Memory B cell (primary cell): ENCODE measurements at regions not wholly inside any gene's neighbourhood (a gene's known extent, or its start where the extent isn't known, plus 50 kb on each side); places are given as distances from the start of the nearest gene placed in this dataset.
A peak's percentile ranks its signal among the peaks of the same experiment; 100 is the strongest.

Experiments
- ATAC-seq: fragments of 150-1000 bp; cut with Tn5 transposase; 2 replicates; pipeline ENCODE4 v1.10.0; 2021; ENCODE audit warnings: low read depth, mild to moderate bottlenecking, moderate library complexity
- DNase-seq, 2 donors: peaks; one replicate each; pipeline ENCODE4 v3.0.0; 2022; ENCODE audit warnings: low spot score in 2 of 2
- H3K27ac Mint-ChIP-seq: one replicate; pipeline ENCODE4 v1.8.0; 2022; ENCODE audit warnings: mild to moderate bottlenecking, moderate library complexity, mixed read lengths
- H3K27me3 Mint-ChIP-seq: one replicate; pipeline ENCODE4 v1.8.0; 2022; ENCODE audit warnings: mixed read lengths
- H3K36me3 Mint-ChIP-seq: one replicate; pipeline ENCODE4 v1.8.0; 2022; ENCODE audit warnings: mild to moderate bottlenecking, mixed read lengths
- H3K4me1 Mint-ChIP-seq: one replicate; pipeline ENCODE4 v1.8.0; 2022; ENCODE audit warnings: mixed read lengths
- H3K4me3 Mint-ChIP-seq: one replicate; pipeline ENCODE4 v1.8.0; 2022; ENCODE audit warnings: mild to moderate bottlenecking, moderate library complexity, mixed read lengths
- H3K9me3 Mint-ChIP-seq: one replicate; pipeline ENCODE4 v1.8.0; 2022; ENCODE audit warnings: mixed read lengths

DNA sequence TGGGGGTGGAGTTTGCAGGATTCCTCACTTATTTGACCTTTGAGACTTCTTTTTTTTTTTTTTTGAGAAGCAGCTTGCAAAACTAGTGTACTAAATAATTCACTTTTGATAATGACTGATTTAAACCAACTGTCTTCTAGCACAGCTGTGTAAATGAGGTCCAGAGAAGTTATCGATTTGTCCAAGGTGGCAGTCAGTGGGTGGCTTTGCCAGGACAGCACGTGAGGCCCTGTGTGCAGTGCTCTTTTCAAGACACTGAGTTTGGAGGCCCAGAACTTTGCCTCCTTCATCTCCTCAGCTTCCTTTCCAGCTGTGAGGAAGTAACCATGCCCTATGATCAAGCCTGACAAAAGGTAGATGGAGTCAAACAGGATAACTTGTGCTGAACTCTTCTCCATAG, 92.9 kb upstream of the LCLAT1 start:
- ATAC-seq (no peak), DNase-seq (no peak)
- no peaks in the 10 kb centered on the region for H3K36me3 Mint-ChIP-seq
- H3K27ac Mint-ChIP-seq = no peak overlapping the region
- peaks cover 4% of the 10 kb centered on the region for H3K4me1 Mint-ChIP-seq
- no peaks in the 10 kb centered on the region for H3K27me3 Mint-ChIP-seq
- no peaks in the 10 kb centered on the region for H3K9me3 Mint-ChIP-seq
- H3K4me3 Mint-ChIP-seq = no peak overlapping the region

DNA sequence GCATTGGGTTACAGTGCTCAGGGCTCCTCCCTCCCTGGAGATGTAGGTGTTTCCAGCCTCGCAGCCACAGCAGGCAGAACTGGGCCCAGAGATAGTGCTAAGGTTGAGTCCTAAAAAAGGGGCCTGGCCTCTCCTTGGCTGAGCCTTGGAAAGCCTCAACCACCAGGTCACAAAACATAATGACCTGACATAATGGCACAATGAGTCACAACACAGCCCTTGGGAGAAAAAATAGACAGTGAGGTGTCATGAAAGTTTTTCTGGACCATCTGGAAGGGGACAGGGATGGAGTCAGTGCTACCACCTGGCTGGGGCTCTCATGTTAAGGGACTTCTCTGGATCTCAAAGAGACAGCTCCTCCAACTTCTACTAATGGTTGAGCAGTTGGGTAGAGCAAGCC, 92.4 kb upstream of the LCLAT1 start:
- H3K4me3 Mint-ChIP-seq = no peak overlapping the region
- no peaks in the 10 kb centered on the region for H3K9me3 Mint-ChIP-seq
- ATAC-seq (no peak), DNase-seq (no peak)
- H3K27me3 Mint-ChIP-seq = no peaks in the 10 kb centered on the region
- H3K27ac Mint-ChIP-seq = no peak overlapping the region
- H3K4me1 Mint-ChIP-seq = peaks cover 4% of the 10 kb centered on the region
- no peaks in the 10 kb centered on the region for H3K36me3 Mint-ChIP-seq

DNA sequence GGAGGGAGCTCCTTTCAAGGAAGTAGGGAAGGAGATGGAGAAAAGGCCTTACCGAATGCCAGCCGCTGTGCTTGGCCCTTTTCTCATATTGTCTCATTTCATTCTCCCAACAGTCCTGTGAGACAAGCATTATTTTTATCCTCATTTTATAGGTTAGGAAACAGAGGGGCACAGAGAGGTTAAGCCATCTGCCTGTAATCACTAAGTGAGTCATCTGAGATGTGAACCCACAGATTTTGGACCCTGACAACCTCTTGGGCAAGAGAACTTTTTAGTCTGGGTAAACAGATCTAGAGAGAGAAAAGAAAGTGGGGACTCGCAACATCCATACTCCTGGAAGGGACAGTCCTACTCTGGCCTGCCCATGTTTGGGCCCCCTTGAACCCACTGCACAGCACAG, 91.7 kb upstream of the LCLAT1 start:
- Mint-ChIP-seq H3K36me3 (no peaks in the 10 kb centered on the region), H3K4me1 (peaks cover 4% of the 10 kb centered on the region), H3K9me3 (no peaks in the 10 kb centered on the region), H3K27ac (no peak overlapping the region), H3K27me3 (no peaks in the 10 kb centered on the region), H3K4me3 (no peak overlapping the region)
- DNase-seq = no peak
- ATAC-seq = no peak

DNA sequence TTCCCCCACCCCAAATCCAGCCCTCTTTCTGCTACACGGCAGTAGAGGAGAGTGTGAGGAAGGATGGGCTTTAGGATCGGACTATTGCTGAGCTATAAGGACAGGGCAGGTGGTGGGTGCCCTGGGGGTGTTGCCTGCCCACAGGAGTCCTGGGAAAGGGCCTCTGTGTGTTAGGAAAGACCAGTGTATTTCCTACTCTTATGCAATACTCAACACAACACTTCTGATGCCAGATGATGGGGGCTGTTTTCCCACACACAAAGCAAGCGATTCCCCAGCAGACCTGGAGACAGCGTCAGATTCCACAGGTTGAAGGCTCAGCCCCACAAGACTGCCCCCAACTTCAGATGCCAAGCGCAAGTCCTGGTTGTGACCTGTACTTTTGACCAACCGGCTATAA, 91.0 kb upstream of the LCLAT1 start:
- H3K4me3 Mint-ChIP-seq = no peak overlapping the region
- no peaks in the 10 kb centered on the region for H3K27me3 Mint-ChIP-seq
- H3K9me3 Mint-ChIP-seq = no peaks in the 10 kb centered on the region
- DNase-seq (no peak), ATAC-seq (no peak)
- no peaks in the 10 kb centered on the region for H3K36me3 Mint-ChIP-seq
- peaks cover 8% of the 10 kb centered on the region for H3K4me1 Mint-ChIP-seq
- H3K27ac Mint-ChIP-seq = no peak overlapping the region

DNA sequence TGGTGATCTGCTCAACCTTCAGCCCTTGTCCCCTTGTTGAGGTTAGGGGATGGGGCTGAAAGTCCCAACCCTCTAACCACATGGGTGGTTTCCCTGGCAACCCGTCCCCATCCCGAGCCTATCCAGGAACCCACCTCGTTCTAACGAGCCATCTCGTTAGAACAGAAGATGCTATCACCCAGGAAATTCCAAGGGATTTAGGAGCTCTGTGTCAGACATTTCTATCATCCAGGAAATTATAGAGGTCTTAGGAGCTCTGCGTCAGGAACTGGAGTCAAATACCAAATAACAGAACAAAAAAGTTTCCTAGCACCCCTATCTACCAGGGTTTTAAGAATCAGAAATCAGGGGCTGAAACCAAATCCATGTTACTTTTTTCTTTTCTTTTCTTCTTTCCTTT, 90.3 kb upstream of the LCLAT1 start:
- H3K4me3 Mint-ChIP-seq = no peak overlapping the region
- H3K27ac Mint-ChIP-seq = no peak overlapping the region
- H3K4me1 Mint-ChIP-seq = peaks cover 12% of the 10 kb centered on the region
- DNase-seq (no peak), ATAC-seq (no peak)
- no peaks in the 10 kb centered on the region for H3K36me3 Mint-ChIP-seq
- H3K9me3 Mint-ChIP-seq = no peaks in the 10 kb centered on the region
- H3K27me3 Mint-ChIP-seq = no peaks in the 10 kb centered on the region

DNA sequence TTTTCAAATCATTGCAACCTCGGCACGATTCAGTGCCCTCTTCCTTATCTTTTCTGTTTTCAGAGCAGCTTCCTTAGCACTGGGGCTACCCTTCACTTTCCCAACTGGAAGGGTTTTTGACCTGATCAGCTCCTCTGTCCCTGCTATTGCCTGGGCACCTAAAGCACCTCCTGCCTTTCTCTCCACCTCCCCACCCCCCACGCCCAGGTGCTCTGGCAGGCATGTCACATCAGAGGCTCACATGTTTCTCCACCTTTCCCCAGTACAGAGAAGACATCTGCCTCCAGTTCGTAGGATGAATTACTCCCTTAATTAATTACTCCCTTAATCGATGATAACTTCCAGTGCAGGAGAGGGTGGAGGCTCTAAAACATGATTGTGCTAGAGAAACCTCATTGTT, 88.7 kb upstream of the LCLAT1 start:
- peaks cover 17% of the 10 kb centered on the region for H3K4me1 Mint-ChIP-seq
- DNase-seq (no peak), ATAC-seq (no peak)
- no peak overlapping the region for H3K27ac Mint-ChIP-seq
- H3K27me3 Mint-ChIP-seq = no peaks in the 10 kb centered on the region
- no peaks in the 10 kb centered on the region for H3K9me3 Mint-ChIP-seq
- H3K4me3 Mint-ChIP-seq = no peak overlapping the region
- no peaks in the 10 kb centered on the region for H3K36me3 Mint-ChIP-seq

DNA sequence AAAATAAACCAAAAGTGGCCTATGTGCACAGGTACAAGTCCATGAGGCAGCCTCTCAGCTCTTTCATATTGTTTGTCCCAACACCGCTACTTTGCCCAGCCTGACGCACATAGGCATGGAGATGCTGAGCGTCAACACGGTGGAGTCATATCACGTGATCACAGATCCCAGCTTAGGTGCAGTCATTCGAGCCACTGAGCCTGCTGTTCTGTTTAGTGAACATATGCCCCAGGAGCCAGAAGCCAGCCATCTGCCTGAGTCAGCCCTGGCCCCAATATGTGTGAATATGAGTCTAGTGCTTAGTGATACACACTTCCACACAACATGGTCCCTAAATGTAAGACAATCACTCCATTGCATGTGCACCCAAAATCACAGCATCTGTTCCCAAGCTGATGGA, 88.2 kb upstream of the LCLAT1 start:
- H3K4me1 Mint-ChIP-seq = peaks cover 17% of the 10 kb centered on the region
- ATAC-seq (no peak), DNase-seq (no peak)
- H3K27ac Mint-ChIP-seq = no peak overlapping the region
- H3K36me3 Mint-ChIP-seq = no peaks in the 10 kb centered on the region
- H3K27me3 Mint-ChIP-seq = no peaks in the 10 kb centered on the region
- no peaks in the 10 kb centered on the region for H3K9me3 Mint-ChIP-seq
- H3K4me3 Mint-ChIP-seq = no peak overlapping the region

DNA sequence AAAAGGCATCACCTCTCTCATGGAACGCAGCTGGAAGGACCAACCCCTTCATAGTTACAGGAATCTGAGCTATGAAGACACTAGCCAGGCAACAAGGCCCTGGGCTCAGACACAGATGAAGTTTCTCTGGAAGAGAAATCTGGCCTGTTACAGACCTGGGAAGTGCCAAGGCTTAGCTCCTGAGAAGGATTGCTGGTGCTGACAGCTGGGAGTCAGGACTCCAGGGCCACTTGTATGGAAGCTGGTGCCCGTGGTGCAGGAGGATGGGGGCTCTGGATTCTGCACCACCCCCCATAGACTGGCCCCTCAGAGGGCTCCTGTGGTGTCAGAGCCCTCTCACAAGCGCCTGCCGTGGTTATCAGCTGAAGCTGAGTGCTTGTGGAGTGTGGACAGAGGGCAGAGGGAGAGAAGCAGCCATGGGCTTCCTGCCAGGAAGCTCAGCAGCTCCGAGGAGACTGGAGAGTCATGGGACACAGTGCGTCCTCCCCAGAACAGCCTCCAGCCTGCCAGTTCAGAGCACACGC, 87.3 kb upstream of the LCLAT1 start:
- Mint-ChIP-seq H3K4me3 (no peak overlapping the region), H3K36me3 (no peaks in the 10 kb centered on the region), H3K4me1 (peaks cover 22% of the 10 kb centered on the region), H3K9me3 (no peaks in the 10 kb centered on the region), H3K27me3 (no peaks in the 10 kb centered on the region), H3K27ac (no peak overlapping the region)
- ATAC-seq (no peak), DNase-seq (no peak)

DNA sequence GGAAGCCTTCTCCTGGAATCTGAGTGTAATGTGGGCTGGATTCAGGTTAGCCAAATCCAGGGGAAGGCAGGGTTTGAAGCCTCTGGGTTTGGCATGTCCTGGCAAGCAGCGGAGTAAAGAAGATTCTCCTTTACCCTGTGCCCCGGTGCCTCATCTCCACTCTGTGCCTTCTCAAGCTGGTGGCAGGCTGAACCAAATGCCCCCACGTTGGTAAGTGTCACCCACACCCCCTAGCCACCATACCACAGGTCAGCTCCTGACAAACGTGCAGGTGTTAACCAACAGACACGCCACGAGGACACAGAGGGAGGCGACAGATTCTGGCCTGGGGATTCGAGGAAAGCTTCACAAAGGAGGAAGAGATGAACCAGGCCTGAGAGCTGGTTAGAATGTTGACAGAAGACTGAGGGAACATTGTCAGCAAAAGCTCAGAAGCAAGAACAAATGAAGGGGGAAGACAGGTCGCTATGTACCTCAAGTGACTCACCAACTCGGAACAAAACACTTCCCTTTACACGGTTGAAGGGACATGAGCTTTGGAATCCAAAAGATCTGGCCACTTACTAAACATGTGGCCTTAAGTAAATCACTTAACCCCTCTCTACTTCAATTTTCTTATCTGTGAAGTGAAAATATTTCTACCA, 85.2 kb upstream of the LCLAT1 start:
- Mint-ChIP-seq H3K36me3 (no peaks in the 10 kb centered on the region), H3K4me1 (peaks cover 30% of the 10 kb centered on the region), H3K9me3 (no peaks in the 10 kb centered on the region), H3K27me3 (no peaks in the 10 kb centered on the region), H3K27ac (peak overlapping the region; percentile 32), H3K4me3 (no peak overlapping the region)
- DNase-seq (no peak), ATAC-seq (peak; percentile 39)

DNA sequence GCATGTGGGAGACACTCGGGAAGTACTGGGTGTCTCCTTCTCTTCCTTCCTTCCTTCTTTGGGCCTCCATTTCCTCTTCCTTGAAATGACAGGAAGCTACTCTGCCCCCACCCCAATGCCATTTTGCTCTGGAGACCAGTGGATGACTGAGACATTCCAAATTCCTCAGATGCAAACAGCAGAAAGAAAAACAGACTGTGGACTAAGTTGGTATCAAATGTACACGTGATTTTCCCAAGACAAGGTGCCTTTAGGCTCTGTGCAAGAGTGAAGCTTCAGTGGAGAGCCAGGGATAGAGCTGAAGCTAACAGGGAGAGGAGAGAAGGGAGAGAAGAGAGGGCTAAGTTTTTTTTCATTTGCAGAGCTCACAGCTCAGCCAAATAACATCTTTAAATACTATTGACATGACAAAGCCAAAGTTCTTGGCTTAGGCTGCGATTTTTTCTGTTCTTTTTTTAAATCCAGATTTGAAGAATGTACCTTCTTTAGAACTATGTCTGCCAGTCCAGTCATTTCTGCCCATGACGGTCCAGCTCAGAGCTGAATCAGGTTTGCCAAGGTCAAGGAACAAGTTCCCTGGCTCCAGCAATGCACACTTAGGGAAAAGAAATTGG, 84.5 kb upstream of the LCLAT1 start:
- H3K4me1 Mint-ChIP-seq = peaks cover 31% of the 10 kb centered on the region

DNA sequence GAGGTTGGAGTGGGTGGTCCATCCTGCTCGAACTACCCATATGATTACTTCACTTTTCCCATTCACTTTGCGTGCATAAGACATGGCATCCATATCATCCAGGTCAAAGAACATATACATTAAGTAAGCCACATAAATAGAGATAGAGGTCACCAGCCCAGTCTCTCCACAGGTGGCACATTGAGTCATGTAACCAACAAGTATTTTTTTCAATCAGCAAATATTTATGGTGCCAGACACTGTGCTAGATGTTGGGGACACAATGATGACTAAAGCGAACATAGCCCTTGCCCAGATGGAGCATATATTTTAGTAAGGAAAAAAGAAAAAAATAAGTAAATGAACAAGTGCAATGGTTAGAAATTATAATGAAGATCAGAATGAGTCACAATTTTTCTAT, 83.6 kb upstream of the LCLAT1 start:
- no peak overlapping the region for H3K4me3 Mint-ChIP-seq
- ATAC-seq (no peak), DNase-seq (no peak)
- no peaks in the 10 kb centered on the region for H3K9me3 Mint-ChIP-seq
- no peaks in the 10 kb centered on the region for H3K36me3 Mint-ChIP-seq
- H3K27ac Mint-ChIP-seq = no peak overlapping the region
- no peaks in the 10 kb centered on the region for H3K27me3 Mint-ChIP-seq
- peaks cover 31% of the 10 kb centered on the region for H3K4me1 Mint-ChIP-seq

More for the DNA sequence above, 84.5 kb upstream of the LCLAT1 start:
- H3K36me3 Mint-ChIP-seq = no peaks in the 10 kb centered on the region
- H3K4me3 Mint-ChIP-seq = no peak overlapping the region
- no peak for DNase-seq
- no peak for ATAC-seq
- no peaks in the 10 kb centered on the region for H3K27me3 Mint-ChIP-seq
- no peaks in the 10 kb centered on the region for H3K9me3 Mint-ChIP-seq
- H3K27ac Mint-ChIP-seq = peak overlapping the region; percentile 32

DNA sequence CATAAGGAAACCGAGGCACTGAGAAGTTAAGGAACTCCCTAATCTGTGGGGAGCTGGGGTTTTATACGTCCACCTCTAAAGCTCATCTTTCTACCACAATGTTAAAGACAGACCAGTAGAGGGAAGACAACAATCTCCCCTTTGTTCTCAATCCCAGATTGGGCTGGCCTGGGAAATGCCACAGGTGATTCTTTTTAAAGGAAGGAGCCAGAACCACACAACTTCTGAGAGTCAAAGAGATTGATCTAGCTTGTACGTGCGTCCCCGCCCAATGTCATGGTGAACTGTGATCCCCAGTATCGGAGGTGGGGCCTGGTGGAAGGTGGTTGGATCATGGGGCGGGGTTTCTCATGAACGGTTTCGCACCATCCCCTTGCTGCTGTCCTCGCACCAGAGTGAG, 81.8 kb upstream of the LCLAT1 start:
- H3K4me3 Mint-ChIP-seq = no peak overlapping the region
- no peaks in the 10 kb centered on the region for H3K27me3 Mint-ChIP-seq
- no peaks in the 10 kb centered on the region for H3K36me3 Mint-ChIP-seq
- H3K9me3 Mint-ChIP-seq = no peaks in the 10 kb centered on the region
- peaks cover 31% of the 10 kb centered on the region for H3K4me1 Mint-ChIP-seq
- H3K27ac Mint-ChIP-seq = no peak overlapping the region
- no peak for DNase-seq
- ATAC-seq = no peak

DNA sequence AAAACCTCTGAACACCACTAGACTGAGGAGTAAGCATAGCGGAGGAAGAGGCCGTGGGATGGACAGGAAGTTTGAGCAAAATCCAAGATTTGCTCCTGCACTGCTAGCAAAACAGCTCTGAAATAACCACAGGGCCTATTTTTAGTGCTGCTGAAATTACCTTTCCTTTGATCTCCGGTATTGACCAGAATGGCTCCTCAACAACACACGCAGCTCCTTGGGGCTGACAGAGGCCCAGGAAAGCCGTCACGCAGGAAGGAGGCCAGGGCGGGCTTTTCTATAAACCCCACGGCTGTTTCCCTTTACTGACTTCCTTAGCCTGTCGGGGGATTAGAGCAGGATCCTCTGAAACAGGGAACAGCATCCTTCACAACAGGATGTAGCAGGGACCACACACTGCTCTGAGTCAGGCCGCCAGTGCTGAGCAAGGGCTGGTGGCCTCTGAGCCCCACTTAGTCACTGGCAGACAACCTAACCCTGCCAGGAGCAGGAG, 80.8 kb upstream of the LCLAT1 start:
- ATAC-seq (no peak), DNase-seq (no peak)
- no peak overlapping the region for H3K4me3 Mint-ChIP-seq
- no peaks in the 10 kb centered on the region for H3K27me3 Mint-ChIP-seq
- no peaks in the 10 kb centered on the region for H3K36me3 Mint-ChIP-seq
- H3K4me1 Mint-ChIP-seq = peaks cover 29% of the 10 kb centered on the region
- H3K9me3 Mint-ChIP-seq = no peaks in the 10 kb centered on the region
- no peak overlapping the region for H3K27ac Mint-ChIP-seq

DNA sequence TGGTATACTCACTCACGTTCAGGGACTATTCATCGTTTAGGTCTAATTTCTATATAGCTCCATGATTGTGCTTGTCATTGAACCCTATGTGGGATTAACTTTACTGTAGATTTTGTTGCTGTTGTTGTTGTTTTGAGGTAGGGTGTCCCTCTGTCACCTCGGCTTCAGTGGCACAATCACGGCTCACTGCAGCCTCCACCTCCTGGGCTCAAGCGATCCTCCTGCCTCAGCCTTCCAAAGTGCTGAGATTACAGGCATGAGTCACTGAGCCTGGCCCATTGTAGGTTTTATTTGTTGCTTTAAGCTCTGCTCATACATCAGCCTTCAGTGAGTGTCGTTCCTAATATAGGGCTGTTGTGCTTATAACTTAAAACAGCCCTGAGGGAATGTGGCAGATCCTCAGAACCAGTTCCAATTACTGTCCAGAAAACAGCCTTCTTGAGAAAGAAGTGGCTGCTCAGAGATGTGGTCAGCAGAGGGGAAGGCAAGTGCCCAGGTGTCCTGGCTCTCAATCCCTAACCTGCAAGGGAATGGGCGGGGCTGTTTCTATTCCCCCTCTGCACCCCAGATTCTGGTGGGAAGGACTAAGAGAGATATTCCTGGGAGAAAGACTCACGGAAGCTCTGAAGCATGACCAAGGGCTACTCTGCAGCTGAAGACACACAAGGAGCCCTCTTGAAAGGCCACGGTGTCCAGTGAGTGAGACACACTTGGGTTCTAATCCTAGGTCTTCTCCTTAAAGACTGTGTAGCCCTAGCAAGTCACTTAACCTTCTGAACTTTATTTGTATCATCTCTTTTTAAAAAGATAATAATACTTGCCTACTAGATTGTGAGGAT, 79.6 kb upstream of the LCLAT1 start:
- no peak for DNase-seq
- Mint-ChIP-seq H3K27ac (no peak overlapping the region), H3K4me1 (peaks cover 23% of the 10 kb centered on the region), H3K36me3 (no peaks in the 10 kb centered on the region), H3K27me3 (no peaks in the 10 kb centered on the region), H3K4me3 (no peak overlapping the region), H3K9me3 (peaks cover 1% of the 10 kb centered on the region)
- no peak for ATAC-seq
